NCI-H524 (cell line): ENCODE measurements at regions not wholly inside any gene's neighbourhood (a gene's known extent, or its start where the extent isn't known, plus 50 kb on each side); places are given as distances from the start of the nearest gene placed in this dataset.

Experiments
- DNase-seq, 2 experiments: peaks; one replicate each; lab custom pipeline; 2025; lab: John Stamatoyannopoulos, UW

DNA sequence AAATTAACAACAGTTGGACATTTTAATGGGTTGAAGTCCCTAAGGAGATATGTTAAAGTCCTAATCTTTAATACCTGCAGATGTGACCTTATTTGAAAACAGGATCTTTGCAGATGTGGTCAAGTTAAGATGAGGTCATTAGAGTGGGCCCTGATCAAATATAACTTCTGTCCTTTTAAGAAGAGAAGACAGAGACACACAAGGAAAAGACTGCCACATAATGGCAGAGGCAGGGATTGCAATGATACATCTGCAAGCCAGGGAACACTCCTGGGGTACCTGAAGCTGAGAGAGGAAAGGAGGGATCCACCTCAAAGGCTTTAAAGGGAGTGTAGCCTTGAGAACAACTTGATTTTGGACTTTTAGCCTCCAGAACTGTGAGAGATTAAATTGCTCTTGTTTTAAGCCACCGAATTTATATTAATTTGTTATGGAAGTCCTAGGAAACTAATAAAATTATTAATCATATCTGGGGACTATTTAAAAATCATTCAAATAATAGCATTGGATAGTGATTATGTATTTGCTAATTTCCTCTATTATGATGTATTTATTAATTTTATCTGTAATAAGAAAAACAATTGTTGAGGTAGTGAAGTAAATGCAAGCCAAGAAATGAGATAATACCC, 700.0 kb upstream of the PCDH15 start:
- peak; percentile 0 to 1 for DNase-seq

DNA sequence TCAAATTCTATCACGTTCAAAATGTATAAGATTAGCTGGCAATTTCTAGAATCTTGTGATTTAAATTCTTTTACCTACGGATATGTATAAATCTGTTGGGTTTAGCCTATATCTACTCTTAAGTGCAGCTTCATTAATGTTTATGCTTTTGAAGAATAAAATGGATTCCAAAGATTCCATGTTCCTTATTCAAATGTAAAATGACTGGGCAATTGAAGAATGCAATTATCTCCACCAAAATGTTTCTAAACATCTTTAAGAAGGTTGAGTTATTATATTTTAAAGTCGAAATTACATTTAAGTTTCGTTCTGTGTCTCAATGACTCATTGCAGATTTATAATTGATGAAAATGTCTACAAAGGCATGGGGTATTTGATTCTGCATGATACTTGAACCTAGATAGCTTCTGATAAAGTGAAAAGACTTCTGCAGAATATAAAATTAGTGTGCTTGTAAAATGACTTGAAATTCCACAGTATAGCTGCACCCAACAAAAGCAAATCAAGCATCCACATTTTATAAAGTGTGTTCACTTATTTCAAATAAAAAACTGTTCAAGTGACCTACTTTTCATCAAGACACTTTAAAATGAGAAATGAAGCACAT, 697.0 kb upstream of the PCDH15 start:
- DNase-seq = no peak

DNA sequence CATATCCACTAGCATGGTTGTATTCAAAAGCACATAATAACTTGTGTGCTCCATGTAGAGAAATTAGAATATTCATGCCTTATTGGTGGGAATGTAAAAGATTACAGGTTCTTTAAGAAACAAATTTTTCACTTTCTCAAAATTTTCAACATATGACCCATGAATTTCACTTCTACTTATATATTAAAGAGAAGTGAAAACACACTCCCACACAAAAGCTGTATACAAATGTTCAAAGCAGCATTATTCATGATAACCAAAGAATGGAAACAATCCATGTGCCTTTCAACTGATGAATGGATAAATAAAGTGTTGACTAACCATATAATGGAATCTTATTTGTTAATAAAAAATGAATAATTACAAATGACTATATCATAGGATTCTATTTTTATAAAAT, 694.5 kb upstream of the PCDH15 start:
- no peak for DNase-seq

DNA sequence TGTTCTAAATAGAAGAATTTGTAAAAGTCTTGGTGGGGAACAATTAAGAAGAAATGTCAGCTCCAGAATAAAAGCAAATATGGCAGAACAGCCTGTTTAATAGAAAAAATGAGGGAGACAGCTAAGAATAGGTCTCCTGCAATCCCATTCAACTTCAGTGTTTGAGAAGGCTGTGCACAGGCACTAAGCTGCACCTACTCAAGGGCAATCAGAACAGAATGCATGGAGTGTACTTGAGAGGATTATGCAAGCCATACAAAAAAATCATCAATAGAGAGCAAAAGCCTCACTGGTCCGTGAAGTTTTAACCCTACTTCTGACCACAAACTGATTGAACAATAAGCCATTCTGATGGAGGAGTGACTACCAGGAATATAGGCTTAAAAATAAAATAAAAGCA, 690.7 kb upstream of the PCDH15 start:
- DNase-seq = peak; percentile 0 to 55

DNA sequence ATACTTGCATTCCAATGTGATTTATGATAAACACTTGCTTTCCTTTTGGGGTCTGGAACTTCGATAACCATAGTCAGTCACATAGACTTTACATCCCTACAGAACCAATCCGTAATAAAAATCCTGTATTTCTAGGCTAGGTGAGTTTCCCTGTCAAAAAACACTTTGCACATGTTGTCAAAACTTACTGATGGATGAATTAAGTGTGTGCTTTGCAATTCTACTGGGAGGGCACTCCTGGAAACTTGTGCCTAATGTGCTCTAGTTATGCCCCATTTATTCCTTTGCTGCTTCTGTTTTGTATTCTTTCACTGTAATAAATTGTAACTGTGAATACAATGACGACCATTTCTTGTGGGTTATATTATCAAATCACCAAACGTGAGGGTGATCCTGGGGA, 684.8 kb upstream of the PCDH15 start:
- DNase-seq = no peak

DNA sequence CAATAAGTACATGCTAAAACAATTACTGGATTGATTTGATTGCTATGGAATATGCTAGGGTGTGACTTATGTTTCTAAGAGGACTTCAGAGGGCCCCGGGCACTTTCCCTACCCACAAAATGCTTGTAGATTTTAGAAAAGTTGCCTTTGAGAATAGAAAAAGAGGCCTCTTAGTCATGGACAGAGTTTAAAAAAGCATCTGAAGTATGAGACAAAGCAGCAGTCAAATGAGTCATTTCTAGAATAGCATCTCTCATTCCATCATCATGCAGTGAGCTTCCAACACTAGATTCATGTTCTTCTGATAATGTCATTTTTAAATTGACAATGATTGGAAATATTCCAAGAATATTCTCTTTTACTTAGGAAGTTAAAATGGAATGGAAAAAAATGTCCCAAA, 675.1 kb upstream of the PCDH15 start:
- no peak for DNase-seq

DNA sequence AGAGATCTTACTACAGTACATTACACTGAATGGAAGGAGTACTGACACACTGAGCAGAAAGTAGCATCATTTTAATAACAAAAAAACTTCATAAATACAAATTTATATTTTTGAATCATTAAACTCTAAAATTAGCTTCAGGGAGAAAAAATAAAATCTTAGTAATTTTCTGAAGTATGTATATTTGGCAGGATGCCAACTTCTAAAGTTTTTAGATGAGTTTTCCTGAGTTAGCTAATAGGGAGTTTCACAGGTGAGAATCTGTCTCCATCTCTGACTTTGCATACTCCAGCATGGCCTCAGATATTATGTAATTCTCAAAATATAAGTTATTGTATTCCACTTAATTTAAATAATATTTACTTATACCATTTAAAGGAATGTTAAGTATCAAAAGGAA, 673.2 kb upstream of the PCDH15 start:
- no peak for DNase-seq

DNA sequence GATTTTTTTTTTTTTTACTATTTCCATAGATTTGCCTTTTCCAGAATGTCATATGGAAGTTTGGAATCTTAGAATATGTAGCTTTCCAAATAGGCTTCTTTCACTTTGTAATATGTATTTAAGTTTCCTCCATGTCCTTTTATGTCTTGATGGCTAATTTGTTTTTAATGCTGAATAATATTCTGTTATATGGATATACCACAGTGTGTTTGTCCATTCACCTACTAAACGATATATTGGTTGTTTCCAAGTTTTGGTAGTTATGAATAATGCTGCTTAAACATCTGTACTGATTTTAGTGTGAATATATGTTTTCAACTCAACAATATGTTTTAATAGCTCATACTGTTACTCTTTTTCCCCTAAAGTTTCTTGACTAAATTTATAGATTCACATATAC, 669.8 kb upstream of the PCDH15 start:
- DNase-seq = no peak

DNA sequence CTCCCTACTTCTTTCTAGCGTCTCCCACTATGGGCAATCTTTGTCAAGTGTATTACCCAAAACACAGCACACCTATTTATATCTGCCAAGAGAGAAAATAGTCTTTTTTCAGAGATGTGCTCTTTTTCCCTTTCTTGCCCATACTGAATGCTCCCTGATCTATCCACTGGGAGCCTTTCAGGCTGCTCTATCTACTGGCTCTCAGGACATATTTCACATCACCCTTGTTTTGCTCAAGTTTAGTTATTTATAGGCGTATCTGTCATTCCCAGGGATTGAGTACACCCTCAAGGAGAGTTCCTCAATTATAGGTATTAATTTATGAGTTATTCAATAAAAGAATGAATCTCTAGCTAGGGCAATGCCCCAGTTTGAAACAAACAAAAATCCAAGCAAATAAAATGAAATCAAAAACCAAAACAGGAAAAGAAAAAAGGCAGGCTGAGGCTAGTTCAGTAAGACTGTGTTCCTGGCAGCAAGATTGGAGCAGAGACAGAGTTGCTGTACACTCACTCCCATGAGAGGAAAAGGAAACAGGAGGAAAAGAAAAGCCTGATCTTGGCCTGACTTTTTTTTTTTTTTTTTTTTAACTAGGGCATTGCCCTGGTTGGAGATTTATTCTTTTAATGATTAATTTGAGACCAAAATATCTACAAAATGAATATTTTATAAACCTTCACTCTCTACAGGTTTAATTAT, 665.9 kb upstream of the PCDH15 start:
- DNase-seq = no peak

DNA sequence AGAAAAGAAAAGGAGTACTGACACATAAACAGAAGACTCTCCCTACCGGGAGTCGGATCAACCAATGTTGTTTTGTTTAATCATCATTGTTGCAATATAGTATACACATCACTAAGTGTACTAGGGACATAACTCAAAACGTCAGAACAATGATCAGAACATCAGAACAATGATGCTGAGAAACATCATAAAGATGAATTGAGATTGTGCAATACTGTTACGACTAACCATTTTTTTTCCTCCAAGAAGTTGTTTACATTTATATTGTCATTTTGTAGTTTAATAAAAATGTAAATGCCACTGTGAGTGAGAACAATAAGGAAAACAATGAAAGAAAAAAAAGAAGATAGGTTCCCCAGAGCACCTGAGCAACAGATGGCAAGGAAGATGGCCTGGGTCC, 663.1 kb upstream of the PCDH15 start:
- no peak for DNase-seq

DNA sequence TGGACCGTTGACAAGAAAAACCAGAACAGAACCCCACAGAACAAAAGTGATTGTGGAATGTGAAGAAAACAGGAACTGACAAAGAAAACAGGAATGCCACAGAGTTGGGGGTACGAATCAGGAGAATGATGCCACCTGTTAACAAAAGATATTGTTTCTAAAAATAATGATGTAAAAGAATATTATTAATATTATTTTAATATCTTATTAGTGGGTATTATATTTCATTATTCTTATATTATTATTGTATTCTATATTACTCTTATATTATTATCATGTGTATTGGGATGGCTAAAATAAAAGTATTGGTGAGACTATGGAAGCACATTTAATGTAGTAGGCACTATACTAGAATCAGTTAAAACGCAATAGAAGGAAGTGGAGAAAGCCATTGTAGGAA, 659.0 kb upstream of the PCDH15 start:
- DNase-seq = no peak

DNA sequence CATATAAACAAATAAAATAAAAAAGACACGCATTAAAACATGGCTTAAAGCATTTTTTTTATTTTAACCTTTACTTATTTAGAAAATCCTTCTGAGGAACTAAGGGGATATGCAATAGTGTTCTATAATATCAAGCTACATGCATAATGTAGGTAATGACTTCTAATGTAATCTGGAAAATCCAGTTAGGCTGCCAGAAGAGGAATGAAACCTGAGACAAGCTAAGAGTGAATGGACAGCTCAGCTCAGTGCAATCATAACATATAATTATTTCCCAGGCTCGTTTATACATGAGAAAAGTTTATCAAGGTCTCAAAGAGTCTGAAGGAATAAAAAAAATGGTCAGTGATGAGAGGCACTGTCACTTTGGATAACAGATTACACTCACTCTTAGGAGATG, 649.0 kb upstream of the PCDH15 start:
- DNase-seq = peak in 1 of 2 experiments; percentile 3

DNA sequence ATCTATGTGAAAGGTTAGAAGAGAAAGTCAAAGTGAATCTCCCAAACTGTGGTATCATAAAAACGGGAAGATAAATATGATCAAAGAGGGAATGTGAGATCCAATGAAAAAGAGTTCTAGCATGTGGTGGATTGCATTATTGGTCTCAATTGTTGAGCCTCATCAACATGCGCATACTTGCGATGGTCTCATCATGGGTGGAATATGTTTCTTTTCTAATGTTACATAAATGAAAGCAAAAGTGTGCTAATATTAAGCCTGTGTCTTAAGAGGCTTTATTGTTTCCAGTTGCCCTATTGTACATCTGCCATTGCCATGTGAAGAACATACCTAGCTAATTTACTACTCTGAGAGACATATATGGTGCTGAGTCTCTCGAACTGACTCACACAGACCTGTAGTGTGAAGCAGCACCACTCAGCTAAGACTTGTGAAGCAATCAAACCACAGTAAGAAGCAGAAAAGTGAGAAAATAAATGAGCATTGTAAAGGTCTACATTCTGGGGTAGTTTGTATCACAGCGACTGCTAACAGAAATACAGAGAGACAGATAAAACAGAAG, 645.5 kb upstream of the PCDH15 start:
- no peak for DNase-seq

DNA sequence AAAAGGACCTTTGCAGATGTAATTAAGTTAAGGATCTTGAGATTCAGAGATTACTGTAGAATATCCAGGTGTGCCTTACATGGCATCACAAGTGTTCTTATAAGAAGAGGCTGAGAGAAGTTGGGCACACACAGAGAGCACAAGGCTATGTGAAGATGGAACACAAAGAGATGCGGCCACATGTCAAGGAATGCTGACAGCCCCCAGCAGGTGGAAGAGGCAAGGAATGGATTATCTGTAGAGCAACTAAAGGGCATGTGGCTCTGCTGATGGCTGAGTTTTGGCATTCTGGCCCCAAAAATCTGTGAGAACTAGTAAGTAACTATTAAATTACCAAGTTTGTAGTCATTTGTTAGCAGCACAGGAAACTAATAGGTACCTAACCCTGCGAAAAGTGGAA, 640.7 kb upstream of the PCDH15 start:
- no peak for DNase-seq

DNA sequence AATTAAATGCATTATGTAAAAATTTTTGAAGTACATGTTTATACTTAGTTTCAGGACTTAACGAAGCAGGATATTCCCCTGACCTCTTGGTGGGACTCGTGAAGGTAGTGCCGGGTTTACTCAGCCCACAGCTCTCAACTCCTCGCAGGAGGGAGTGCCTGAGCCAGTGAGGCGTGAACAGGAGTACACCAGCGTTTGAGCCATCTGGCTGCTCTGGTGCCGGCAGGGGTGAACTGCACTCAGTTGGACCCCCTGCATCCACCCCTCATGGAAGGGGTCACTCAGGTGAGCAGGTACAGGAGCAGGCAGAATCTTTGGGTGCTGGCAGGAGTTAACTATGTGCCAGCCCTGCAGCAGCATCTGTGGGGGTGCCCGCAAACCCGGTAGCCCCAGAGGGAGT, 625.1 kb upstream of the PCDH15 start:
- no peak for DNase-seq

DNA sequence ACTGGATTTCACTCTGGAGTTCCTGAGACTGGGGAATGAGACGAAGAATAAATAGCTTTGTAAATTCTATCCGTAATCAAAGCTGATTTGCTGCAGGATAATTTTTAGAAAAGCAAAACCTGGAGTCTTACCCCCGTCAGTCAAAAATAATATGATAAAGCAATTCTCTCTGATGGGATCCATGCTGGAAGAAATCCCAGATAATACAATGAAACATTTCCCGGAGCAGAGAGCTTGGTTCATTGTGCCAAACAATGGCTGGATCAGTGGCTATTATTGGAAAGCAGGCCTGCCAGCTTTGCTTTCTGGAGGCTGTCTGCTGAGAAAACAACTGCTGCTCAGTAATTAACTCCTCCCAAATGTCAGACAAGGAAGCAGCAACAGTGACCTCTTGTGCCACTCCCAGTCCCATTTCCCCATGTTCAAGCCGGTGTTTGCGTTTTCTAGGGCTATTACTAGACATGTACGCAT, 609.4 kb upstream of the PCDH15 start:
- DNase-seq = peak; percentile 18 to 58

DNA sequence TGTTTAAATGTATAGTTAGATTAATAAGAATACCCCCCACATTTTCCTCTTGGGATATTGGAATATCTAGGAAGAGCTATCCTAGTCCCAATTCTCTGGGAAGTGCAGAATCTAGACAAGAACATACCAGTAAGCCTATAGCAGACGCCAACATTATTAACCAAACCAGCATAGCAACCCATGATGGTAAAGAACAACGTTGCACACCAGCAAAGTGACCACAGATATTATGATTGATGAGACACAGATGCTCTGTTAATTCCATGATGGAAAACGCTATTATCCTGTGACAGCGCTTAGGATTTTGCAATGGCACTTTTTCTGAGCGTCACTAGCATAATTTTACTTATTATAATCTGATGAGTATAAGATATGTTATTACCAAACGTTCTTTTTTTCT, 603.1 kb upstream of the PCDH15 start:
- DNase-seq = no peak

DNA sequence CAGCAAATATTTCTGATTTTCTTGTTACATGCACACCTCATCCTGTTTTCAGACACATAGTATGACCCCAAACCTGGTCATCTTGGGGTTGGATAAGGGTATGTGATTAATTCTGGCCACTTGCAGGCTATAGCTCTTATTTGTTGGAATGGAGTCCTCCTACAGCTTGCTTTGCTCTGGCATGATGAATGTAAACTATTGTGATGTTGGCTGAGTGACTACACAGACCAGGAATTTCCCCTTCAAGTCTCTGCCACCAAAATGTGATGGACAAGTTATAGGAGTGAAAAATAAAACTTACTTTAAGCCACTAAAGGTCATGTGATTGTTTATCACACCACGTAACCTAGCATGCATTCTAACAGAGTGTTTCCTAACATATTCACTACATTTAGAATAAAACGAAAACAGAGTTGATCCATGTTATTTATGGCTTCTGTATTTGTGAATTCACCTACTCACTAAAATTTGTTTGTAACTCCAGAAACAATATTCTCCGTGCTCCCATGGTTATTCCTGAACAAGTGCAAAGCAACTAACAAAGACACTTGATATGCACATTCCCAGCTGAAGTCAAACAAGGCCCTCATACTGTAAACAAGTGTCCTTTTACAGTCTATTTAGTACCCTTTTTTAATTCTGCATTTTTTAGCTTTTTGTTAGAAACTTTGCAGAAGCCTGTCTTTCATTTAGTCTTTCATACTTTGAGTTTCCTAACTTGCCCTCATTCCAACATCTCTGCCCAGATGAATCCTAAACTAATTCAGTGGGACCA, 599.2 kb upstream of the PCDH15 start:
- no peak for DNase-seq

DNA sequence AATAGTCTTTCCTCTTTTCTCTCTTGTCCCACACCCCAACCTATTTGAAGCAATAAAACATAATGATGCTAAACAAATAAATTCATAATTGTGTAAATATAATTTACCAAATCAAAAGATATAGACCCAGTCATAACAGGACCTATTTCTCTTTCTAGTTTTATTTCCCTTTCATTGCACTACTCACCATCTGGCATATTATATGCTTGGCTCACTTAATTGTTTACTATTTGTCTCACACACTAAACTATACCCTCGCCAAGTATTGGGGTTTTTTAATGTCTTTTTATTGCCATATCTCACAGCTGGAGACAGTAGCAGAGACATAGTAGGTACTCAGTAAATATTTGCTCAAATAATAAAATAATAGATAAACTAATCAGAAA, 597.5 kb upstream of the PCDH15 start:
- DNase-seq = no peak

DNA sequence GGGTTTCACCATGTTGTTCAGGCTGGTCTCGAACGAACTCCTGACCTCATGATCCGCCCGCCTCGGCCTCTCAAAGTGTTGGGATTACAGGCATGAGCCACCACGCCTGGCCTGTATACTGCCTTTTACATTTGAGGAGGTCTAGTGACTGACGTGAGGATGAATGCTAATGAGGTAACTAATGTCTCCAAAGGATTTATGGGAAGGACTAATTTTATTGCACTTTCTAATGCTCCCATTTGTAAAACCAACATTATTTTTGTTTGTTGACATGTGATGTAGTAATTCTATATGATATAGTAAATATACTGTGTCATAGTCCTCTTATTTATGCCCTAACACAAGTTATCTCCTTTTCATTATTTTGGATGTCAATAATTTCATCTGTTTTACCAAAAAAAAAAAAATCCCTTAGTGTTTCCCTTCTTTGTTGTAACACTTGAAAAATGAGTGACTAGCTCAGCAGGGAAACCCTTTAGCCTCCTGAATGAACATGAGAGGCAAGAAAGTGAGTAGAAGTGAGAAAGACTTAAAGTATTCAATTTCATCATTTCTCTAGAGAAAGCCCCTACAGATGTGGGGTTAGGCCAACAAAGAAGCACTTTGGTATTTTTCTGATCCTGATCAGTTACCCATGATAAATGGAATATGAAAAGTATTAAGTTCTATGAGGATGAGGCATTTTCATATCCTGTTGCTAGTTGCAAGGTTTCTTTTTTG, 596.9 kb upstream of the PCDH15 start:
- no peak for DNase-seq

DNA sequence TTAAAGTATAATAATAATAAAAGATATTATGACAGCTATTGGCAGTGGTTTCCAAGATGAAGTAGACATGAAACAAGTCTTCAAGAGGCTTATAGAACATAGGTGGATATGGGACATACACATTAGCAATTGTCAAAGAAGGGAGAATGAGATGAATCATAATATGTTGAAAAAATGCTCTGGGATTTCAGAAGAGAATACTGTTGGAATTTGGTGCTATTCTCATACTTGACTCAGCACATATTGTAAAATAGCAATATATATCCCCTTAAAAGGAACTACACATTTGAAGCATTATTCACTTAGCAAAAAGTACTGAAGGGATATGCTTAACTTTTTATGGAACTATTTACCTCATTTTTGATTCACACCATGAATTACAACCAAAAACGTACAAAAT, 577.2 kb upstream of the PCDH15 start:
- no peak for DNase-seq

DNA sequence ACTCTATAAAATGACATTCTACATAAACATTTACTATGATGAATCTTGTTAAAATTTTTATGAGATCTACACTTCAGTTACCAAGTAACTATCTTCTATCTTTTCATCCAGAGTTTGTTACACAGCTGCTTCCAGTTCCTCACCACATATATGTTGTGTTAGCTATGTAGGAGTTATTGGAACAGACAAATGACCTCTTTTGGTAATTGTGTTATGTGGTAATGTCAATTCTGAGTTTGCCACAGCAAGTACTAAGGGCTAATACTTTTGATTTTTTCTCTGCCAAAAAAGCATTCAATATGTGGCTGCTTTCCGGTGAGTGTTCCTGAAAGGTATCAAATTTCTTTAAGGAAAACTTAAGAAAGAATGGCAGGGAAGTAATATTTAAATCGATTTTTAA, 573.9 kb upstream of the PCDH15 start:
- DNase-seq = no peak
